Keratinocyte (primary cell): ENCODE measurements at regions not wholly inside any gene's neighbourhood (a gene's known extent, or its start where the extent isn't known, plus 50 kb on each side); places are given as distances from the start of the nearest gene placed in this dataset.

Experiments used
- DNase-seq: peaks from one replicate; pipeline ENCODE4 v3.0.0-alpha.2; 2011; ENCODE audit warnings: low read depth, missing footprints, low spot score
- FAIRE-seq: peaks from 2 replicates; lab custom pipeline; 2011; peaks lifted over from hg19 to GRCh38; lab: Jason Lieb, UNC
- H2AFZ ChIP-seq: 2 replicates; pipeline ENCODE4 v1.6.0; 2012; ENCODE audit warnings: low read length, control low read depth, inconsistent platforms; ENCODE audit not compliant: control insufficient read depth
- H3K27ac ChIP-seq: 2 replicates; pipeline ENCODE4 v1.5.1; 2011; ENCODE audit warnings: low read length; ENCODE audit not compliant: control insufficient read depth, insufficient read depth
- H3K27me3 ChIP-seq: 3 replicates; pipeline ENCODE4 v1.6.0; 2011; ENCODE audit warnings: low read length; ENCODE audit not compliant: control insufficient read depth, insufficient read depth; ENCODE audit errors: extremely low read depth
- H3K36me3 ChIP-seq, 2 experiments: 2 replicates in 1 of 2; 3 replicates in 1 of 2; pipeline ENCODE4 v1.5.1; 2011; ENCODE audit warnings: low read length in 2 of 2, mild to moderate bottlenecking in 1 of 2; ENCODE audit not compliant: control insufficient read depth in 2 of 2, insufficient read depth in 2 of 2; ENCODE audit errors: extremely low read depth in 1 of 2
- H3K4me1 ChIP-seq: 3 replicates; pipeline ENCODE4 v1.5.1; 2011; ENCODE audit warnings: low read length; ENCODE audit not compliant: control insufficient read depth, insufficient read depth; ENCODE audit errors: extremely low read depth
- H3K4me2 ChIP-seq: 3 replicates; pipeline ENCODE4 v1.6.0; 2011; ENCODE audit warnings: low read depth, low read length; ENCODE audit not compliant: control insufficient read depth, insufficient read depth; ENCODE audit errors: extremely low read depth
- H3K4me3 ChIP-seq, 3 experiments: fragments of 200-600 bp in 1 of 3; sonication (generic) in 1 of 3; 2 replicates in 2 of 3; 3 replicates in 1 of 3; pipeline ENCODE4 v1.5.1; 2011 to 2016; ENCODE audit warnings: low read length in 3 of 3, mild to moderate bottlenecking in 3 of 3, control low read depth in 2 of 3, inconsistent platforms in 1 of 3, low read depth in 1 of 3, mixed read lengths in 1 of 3, mixed run types in 1 of 3, moderate library complexity in 1 of 3; ENCODE audit not compliant: control insufficient read depth in 2 of 3, insufficient read depth in 2 of 3; ENCODE audit errors: extremely low read depth in 1 of 3
- H3K79me2 ChIP-seq: 2 replicates; pipeline ENCODE4 v1.6.0; 2012; ENCODE audit warnings: low read length; ENCODE audit not compliant: control insufficient read depth, insufficient read depth
- H3K9ac ChIP-seq: 3 replicates; pipeline ENCODE4 v1.6.0; 2011; ENCODE audit warnings: low read length; ENCODE audit not compliant: control insufficient read depth, insufficient read depth; ENCODE audit errors: extremely low read depth
- H3K9me1 ChIP-seq: 3 replicates; pipeline ENCODE4 v1.6.0; 2011; ENCODE audit warnings: low read length; ENCODE audit not compliant: control insufficient read depth, insufficient read depth; ENCODE audit errors: extremely low read depth
- H3K9me3 ChIP-seq: 2 replicates; pipeline ENCODE4 v1.5.1; 2012; ENCODE audit warnings: low read depth, low read length; ENCODE audit not compliant: control insufficient read depth
- H4K20me1 ChIP-seq: 3 replicates; pipeline ENCODE4 v1.6.0; 2011; ENCODE audit warnings: low read length; ENCODE audit not compliant: control insufficient read depth, insufficient read depth; ENCODE audit errors: extremely low read depth
- CTCF ChIP-seq, 3 experiments: IDR thresholded peaks in 1 of 3; conservative IDR thresholded peaks in 1 of 3; optimal IDR thresholded peaks in 1 of 3; 2 replicates in 2 of 3; 3 replicates in 1 of 3; pipeline versions ENCODE3 to v1.5.1; 2011; ENCODE audit warnings: low read length in 3 of 3, mild to moderate bottlenecking in 3 of 3, moderate library complexity in 2 of 3, control low read depth in 1 of 3, inconsistent platforms in 1 of 3; ENCODE audit not compliant: insufficient read depth in 2 of 3; ENCODE audit errors: extremely low read depth in 1 of 3
- EZH2 ChIP-seq: IDR thresholded peaks from one replicate; pipeline ENCODE4 v1.6.1; 2012; ENCODE audit warnings: inconsistent platforms, mild to moderate bottlenecking, low read length, moderate library complexity
- dilution Hi-C: fragments of 300-500 bp; cut with MboI; formaldehyde crosslinking; loops from one replicate; pipeline ENCODE4 v1.7.0; 2020; ENCODE audit warnings: low sequenced_read_pairs; ENCODE audit not compliant: extremely low pct_ligation_motif_present

GRCh38 chr1:245054507-245055270 is 100.1 kb upstream of the KIF26B start:
- DNase-seq: no peak
- dilution Hi-C loops: no loop called here
- H3K4me2 ChIP-seq: no peak overlapping the region
- no peak for FAIRE-seq
- H3K4me1 ChIP-seq: no peaks in the 10 kb centered on the region
- no peaks in the 10 kb centered on the region for H4K20me1 ChIP-seq
- TF ChIP-seq EZH2 (no peak), CTCF (optimal IDR thresholded peaks at IDR 0.05 in 1 of 3, IDR thresholded peaks at IDR 0.05 in 1 of 3, conservative IDR thresholded peaks at IDR 0.05 in 1 of 3; ENCODE audit: extremely low read depth in 1 of 3, insufficient read depth in 2 of 3, low read length in 3 of 3) (no peak)
- no peak overlapping the region for H3K4me3 ChIP-seq
- H3K9ac ChIP-seq: no peak overlapping the region
- no peaks in the 10 kb centered on the region for H3K9me3 ChIP-seq
- no peaks in the 10 kb centered on the region for H3K36me3 ChIP-seq
- H3K27ac ChIP-seq: no peak overlapping the region
- H3K27me3 ChIP-seq: no peaks in the 10 kb centered on the region
- H3K9me1 ChIP-seq: no peaks in the 10 kb centered on the region
- no peak overlapping the region for H2AFZ ChIP-seq
- H3K79me2 ChIP-seq: no peaks in the 10 kb centered on the region

- FAIRE-seq (no peak), DNase-seq (no peak)
- Histone ChIP-seq H3K4me2 (no peak overlapping the region), H3K4me3 (no peak overlapping the region), H3K9me3 (no peaks in the 10 kb centered on the region), H3K27ac (no peak overlapping the region), H3K9me1 (no peaks in the 10 kb centered on the region), H3K36me3 (no peaks in the 10 kb centered on the region), H2AFZ (no peak overlapping the region), H4K20me1 (no peaks in the 10 kb centered on the region), H3K27me3 (no peaks in the 10 kb centered on the region), H3K4me1 (no peaks in the 10 kb centered on the region), H3K9ac (no peak overlapping the region), H3K79me2 (no peaks in the 10 kb centered on the region)
- TF ChIP-seq EZH2 (no peak), CTCF (optimal IDR thresholded peaks at IDR 0.05 in 1 of 3, IDR thresholded peaks at IDR 0.05 in 1 of 3, conservative IDR thresholded peaks at IDR 0.05 in 1 of 3; ENCODE audit: extremely low read depth in 1 of 3, insufficient read depth in 2 of 3, low read length in 3 of 3) (no peak)
- dilution Hi-C loops: no loop called here
Observed at GRCh38 chr1:245054105-245054504, 100.7 kb upstream of the KIF26B start.
